ENCODE measurements at regions not wholly inside any gene's neighbourhood (a gene's known extent, or its start where the extent isn't known, plus 50 kb on each side); places are given as distances from the start of the nearest gene placed in this dataset.
"Not testable (repeated sequence)": the region's sequence is repeated elsewhere in the genome, so short reads cannot be mapped to it uniquely, and the experiment has no call there.

- no peak for DNase-seq
These were observed 127.3 kb upstream of the RORB start for GRCh38 chr9:74369844-74370243.

GRCh38 chr9:74373348-74373747 lies 123.8 kb upstream of the RORB start:
- no peak for DNase-seq

- DNase-seq = peak; percentile 0
These were observed 117.4 kb upstream of the RORB start for GRCh38 chr9:74379718-74380117.

- DNase-seq = no peak
These were observed 105.3 kb upstream of the RORB start for GRCh38 chr9:74391816-74392215.

- DNase-seq = no peak
These were observed 93.6 kb upstream of the RORB start for GRCh38 chr9:74403581-74403980.

GRCh38 chr9:74404620-74405019 lies 92.5 kb upstream of the RORB start:
- no peak for DNase-seq

GRCh38 chr9:74407166-74407565 lies 90.0 kb upstream of the RORB start:
- DNase-seq = no peak

- no peak for DNase-seq
These were observed 84.7 kb upstream of the RORB start for GRCh38 chr9:74412236-74412979.

GRCh38 chr9:74413876-74414275 lies 83.3 kb upstream of the RORB start:
- DNase-seq = no peak

GRCh38 chr9:74414325-74414724 lies 82.8 kb upstream of the RORB start:
- no peak for DNase-seq

- DNase-seq = no peak
These were observed 81.1 kb upstream of the RORB start for GRCh38 chr9:74415995-74416394.

- DNase-seq = not testable (repeated sequence)
These were observed 72.6 kb upstream of the RORB start for GRCh38 chr9:74424488-74424887.

GRCh38 chr9:74431467-74431866 lies 65.7 kb upstream of the RORB start:
- DNase-seq = no peak

GRCh38 chr9:74443036-74443750 lies 53.9 kb upstream of the RORB start:
- no peak for DNase-seq

- no peak for DNase-seq
These were observed 52.8 kb upstream of the RORB start for GRCh38 chr9:74444369-74444768.

Data from NCI-H2171 (cell line).